ENCODE measurements at regions not wholly inside any gene's neighbourhood (a gene's known extent, or its start where the extent isn't known, plus 50 kb on each side); places are given as distances from the start of the nearest gene placed in this dataset.

GRCh38 chr3:29186982-29187725, 93.7 kb upstream of the RBMS3 start:
- intact Hi-C loops (cut with micrococcal nuclease; ENCODE audit: unreplicated experiment), result no loop called here
- POLR2A ChIA-PET, result interaction anchor here (0.6 kb wide), 1 partner anchor 8 kb away, joined by 3 read pairs; no protein-coding TSS in a partner anchor
- no peak for TF ChIP-seq SIN3A (IDR thresholded peaks at IDR 0.05; ENCODE audit: borderline replicate concordance, insufficient read depth, low read depth, low read length)
- H3K27ac ChIP-seq (ENCODE audit: low read length), result no peak overlapping the region
- DNase-seq (ENCODE audit: low read depth, low spot score), result peak; percentile 2
- CTCF ChIA-PET, result no interaction called here
- H3K36me3 ChIP-seq (ENCODE audit: control insufficient read depth, insufficient read depth, low read length), result no peaks in the 10 kb centered on the region
- H3K4me1 ChIP-seq (ENCODE audit: control insufficient read depth, insufficient read depth, low read length), result no peaks in the 10 kb centered on the region
- H3K4me3 ChIP-seq (ENCODE audit: low read depth in 2 of 2, low read length in 2 of 2), result no peak overlapping the region
- no peaks in the 10 kb centered on the region for H3K9me3 ChIP-seq (ENCODE audit: control insufficient read depth, insufficient read depth, low read depth, low read length)
- no peak for ATAC-seq
- no TSS peak for BruUV-seq (replicated peaks)
- H3K27me3 ChIP-seq (ENCODE audit: control insufficient read depth, insufficient read depth, low read length), result no peaks in the 10 kb centered on the region
- in situ Hi-C loops (cut with HindIII; ENCODE audit: low pct_unique_long_range_greater_than_20kb, low sequenced_read_pairs), result no loop called here

DNA sequence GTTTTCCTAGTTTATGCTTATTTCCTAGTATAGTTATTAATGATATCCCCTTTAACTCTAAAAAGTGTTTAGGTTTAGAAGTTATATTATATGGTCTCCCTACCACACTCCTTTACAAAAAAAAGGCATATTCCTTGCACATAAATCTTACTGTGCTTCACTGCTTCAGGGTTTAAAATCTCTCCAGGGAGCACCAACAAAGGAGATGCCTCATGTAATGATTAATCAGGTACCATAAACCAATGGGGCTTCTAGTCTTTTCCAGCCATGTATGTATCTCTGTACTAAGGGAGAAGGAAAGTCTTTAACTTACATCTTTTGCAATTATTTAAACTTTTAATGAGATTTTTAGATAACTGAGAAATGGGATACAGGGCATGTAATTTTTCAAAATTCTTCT, 91.5 kb upstream of the RBMS3 start:
- intact Hi-C loops (cut with micrococcal nuclease; ENCODE audit: unreplicated experiment), result no loop called here
- ATAC-seq (no peak), DNase-seq (ENCODE audit: low read depth, low spot score) (no peak)
- BruUV-seq (replicated peaks), result no TSS peak
- no peaks in the 10 kb centered on the region for H3K9me3 ChIP-seq (ENCODE audit: control insufficient read depth, insufficient read depth, low read depth, low read length)
- H3K4me3 ChIP-seq (ENCODE audit: low read depth in 2 of 2, low read length in 2 of 2), result no peak overlapping the region
- in situ Hi-C loops (cut with HindIII; ENCODE audit: low pct_unique_long_range_greater_than_20kb, low sequenced_read_pairs), result no loop called here
- CTCF ChIA-PET, result no interaction called here
- POLR2A ChIA-PET, result no interaction called here
- H3K27ac ChIP-seq (ENCODE audit: low read length), result no peak overlapping the region
- no peaks in the 10 kb centered on the region for H3K27me3 ChIP-seq (ENCODE audit: control insufficient read depth, insufficient read depth, low read length)
- no peaks in the 10 kb centered on the region for H3K36me3 ChIP-seq (ENCODE audit: control insufficient read depth, insufficient read depth, low read length)
- no peaks in the 10 kb centered on the region for H3K4me1 ChIP-seq (ENCODE audit: control insufficient read depth, insufficient read depth, low read length)
- no peak for TF ChIP-seq CTCF (IDR thresholded peaks at IDR 0.05)
- no peak for TF ChIP-seq SIN3A (IDR thresholded peaks at IDR 0.05; ENCODE audit: borderline replicate concordance, insufficient read depth, low read depth, low read length)
- TF ChIP-seq REST (IDR thresholded peaks at IDR 0.05; ENCODE audit: insufficient read depth in 1 of 2, low read depth in 2 of 2, low read length in 1 of 2), result no peak
- TF ChIP-seq TCF7L2 (IDR thresholded peaks at IDR 0.05; ENCODE audit: low read depth, low read length), result no peak
- TF ChIP-seq POLR2AphosphoS5 (IDR thresholded peaks at IDR 0.05; ENCODE audit: low read depth, low read length), result no peak

- H3K36me3 ChIP-seq (ENCODE audit: control insufficient read depth, insufficient read depth, low read length), result no peaks in the 10 kb centered on the region
- POLR2A ChIA-PET, result no interaction called here
- no peaks in the 10 kb centered on the region for H3K4me1 ChIP-seq (ENCODE audit: control insufficient read depth, insufficient read depth, low read length)
- BruUV-seq (replicated peaks), result no TSS peak
- intact Hi-C loops (cut with micrococcal nuclease; ENCODE audit: unreplicated experiment) (no loop called here), in situ Hi-C loops (cut with HindIII; ENCODE audit: low pct_unique_long_range_greater_than_20kb, low sequenced_read_pairs) (no loop called here)
- ATAC-seq (no peak), DNase-seq (ENCODE audit: low read depth, low spot score) (no peak)
- no peak overlapping the region for H3K4me3 ChIP-seq (ENCODE audit: low read depth in 2 of 2, low read length in 2 of 2)
- no peak overlapping the region for H3K27ac ChIP-seq (ENCODE audit: low read length)
- H3K9me3 ChIP-seq (ENCODE audit: control insufficient read depth, insufficient read depth, low read depth, low read length), result no peaks in the 10 kb centered on the region
- H3K27me3 ChIP-seq (ENCODE audit: control insufficient read depth, insufficient read depth, low read length), result no peaks in the 10 kb centered on the region
- CTCF ChIA-PET, result interaction anchor here (0.6 kb wide), 1 partner anchor 1273 kb away, joined by 3 read pairs; no protein-coding TSS in a partner anchor
- TF ChIP-seq POLR2AphosphoS5 (IDR thresholded peaks at IDR 0.05; ENCODE audit: low read depth, low read length), result no peak
- TF ChIP-seq TCF7L2 (IDR thresholded peaks at IDR 0.05; ENCODE audit: low read depth, low read length), result no peak
- no peak for TF ChIP-seq REST (IDR thresholded peaks at IDR 0.05; ENCODE audit: insufficient read depth in 1 of 2, low read depth in 2 of 2, low read length in 1 of 2)
- no peak for TF ChIP-seq CTCF (IDR thresholded peaks at IDR 0.05)
- TF ChIP-seq SIN3A (IDR thresholded peaks at IDR 0.05; ENCODE audit: borderline replicate concordance, insufficient read depth, low read depth, low read length), result no peak
Observed at GRCh38 chr3:29194139-29194538, 86.7 kb upstream of the RBMS3 start.
